ENCODE measurements at regions not wholly inside any gene's neighbourhood (a gene's known extent, or its start where the extent isn't known, plus 50 kb on each side); places are given as distances from the start of the nearest gene placed in this dataset.

- DNase-seq, result no peak
Measured at GRCh38 chr14:61953602-61954001, 191.4 kb downstream of the SNAPC1 start.

- no peak for DNase-seq
Measured at GRCh38 chr14:61954306-61954705, 192.1 kb downstream of the SNAPC1 start.

GRCh38 chr14:61956517-61956916, 194.3 kb downstream of the SNAPC1 start:
- no peak for DNase-seq

GRCh38 chr14:61959348-61959747, 197.1 kb downstream of the SNAPC1 start:
- DNase-seq, result no peak

GRCh38 chr14:61961369-61961768, 199.1 kb downstream of the SNAPC1 start:
- DNase-seq, result no peak

GRCh38 chr14:61963926-61964325, 201.7 kb downstream of the SNAPC1 start:
- no peak for DNase-seq

GRCh38 chr14:61965030-61965745, 203.0 kb downstream of the SNAPC1 start:
- no peak for DNase-seq

GRCh38 chr14:61968207-61968606, 206.0 kb downstream of the SNAPC1 start:
- no peak for DNase-seq

GRCh38 chr14:61972711-61973110, 210.5 kb downstream of the SNAPC1 start:
- DNase-seq, result no peak

GRCh38 chr14:61973981-61974380, 211.8 kb downstream of the SNAPC1 start:
- no peak for DNase-seq

- no peak for DNase-seq
Measured at GRCh38 chr14:61977217-61977616, 215.0 kb downstream of the SNAPC1 start.

- DNase-seq, result no peak
Measured at GRCh38 chr14:61988240-61988639, 226.0 kb downstream of the SNAPC1 start.

GRCh38 chr14:61992139-61992538, 229.9 kb downstream of the SNAPC1 start:
- no peak for DNase-seq

GRCh38 chr14:61992926-61993325, 230.7 kb downstream of the SNAPC1 start:
- no peak for DNase-seq

- DNase-seq, result no peak
Measured at GRCh38 chr14:61994589-61994988, 232.4 kb downstream of the SNAPC1 start.

- no peak for DNase-seq
Measured at GRCh38 chr14:61996753-61997152, 234.5 kb downstream of the SNAPC1 start.

GRCh38 chr14:61997161-61997560, 234.9 kb downstream of the SNAPC1 start:
- DNase-seq, result no peak

GRCh38 chr14:62001963-62002362, 239.7 kb downstream of the SNAPC1 start:
- no peak for DNase-seq

- DNase-seq, result no peak
Measured at GRCh38 chr14:62002642-62003041, 240.4 kb downstream of the SNAPC1 start.

GRCh38 chr14:62003701-62004100, 241.5 kb downstream of the SNAPC1 start:
- no peak for DNase-seq

- DNase-seq, result no peak
Measured at GRCh38 chr14:62006116-62006731, 244.0 kb downstream of the SNAPC1 start.

- no peak for DNase-seq
Measured at GRCh38 chr14:62015243-62015642, 253.0 kb downstream of the SNAPC1 start.

- DNase-seq, result no peak
Measured at GRCh38 chr14:62015945-62016344, 253.7 kb downstream of the SNAPC1 start.

- no peak for DNase-seq
Measured at GRCh38 chr14:62017651-62018230, 255.5 kb downstream of the SNAPC1 start.

Data from CD4-positive, alpha-beta T cell treated with Interleukin-15 for 1 hour (primary cell).